ENCODE measurements at regions not wholly inside any gene's neighbourhood (a gene's known extent, or its start where the extent isn't known, plus 50 kb on each side); places are given as distances from the start of the nearest gene placed in this dataset.

DNA sequence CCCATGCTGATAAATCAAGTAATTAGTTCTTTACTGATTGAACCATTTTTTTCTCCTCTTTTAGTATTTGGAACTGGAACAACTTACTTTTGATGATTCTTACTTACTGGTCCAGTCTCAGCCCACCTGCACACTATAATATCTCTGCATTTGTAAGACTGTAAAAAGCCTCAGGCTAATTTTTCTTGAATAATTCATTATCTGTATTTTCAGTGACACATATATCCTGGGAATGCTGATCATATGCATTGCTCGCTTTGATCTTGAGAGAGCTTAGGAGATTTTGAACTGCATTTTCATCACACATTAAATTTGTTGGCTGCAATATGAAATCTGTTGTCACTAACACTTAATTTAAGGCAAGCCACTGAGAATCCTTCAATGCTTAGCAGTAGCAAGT, 760.6 kb downstream of the EDEM1 start:
- no peak for TF ChIP-seq CTCF (conservative IDR thresholded peaks at IDR 0.05; ENCODE audit: low read length)
- no peak overlapping the region for H3K4me3 ChIP-seq (ENCODE audit: low read length)
- DNase-seq (ENCODE audit: low read depth), result no peak

GRCh38 chr3:5951026-5951425, 763.5 kb downstream of the EDEM1 start:
- no peak overlapping the region for H3K4me3 ChIP-seq (ENCODE audit: low read length)
- no peak for TF ChIP-seq CTCF (conservative IDR thresholded peaks at IDR 0.05; ENCODE audit: low read length)
- DNase-seq (ENCODE audit: low read depth), result no peak

DNA sequence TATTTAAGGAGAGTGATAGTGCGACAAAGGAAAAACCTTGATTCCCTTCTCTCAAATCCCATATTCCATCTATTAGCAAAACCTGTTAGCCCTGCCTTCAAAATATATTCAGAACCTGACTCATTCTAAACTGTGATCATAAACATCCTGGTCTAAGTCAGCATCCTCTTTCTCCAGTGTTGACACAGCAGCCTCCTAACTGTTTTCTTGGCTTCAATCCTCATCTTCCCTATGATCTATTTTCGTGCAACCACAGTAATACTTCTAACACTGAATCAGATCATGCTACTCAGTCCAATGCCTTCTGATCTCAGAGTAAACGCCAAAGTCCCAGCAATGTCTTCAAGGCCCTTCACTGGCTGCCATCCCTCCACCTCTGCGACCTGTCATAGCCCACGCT, 785.1 kb downstream of the EDEM1 start:
- no peak overlapping the region for H3K4me3 ChIP-seq (ENCODE audit: low read length)
- DNase-seq (ENCODE audit: low read depth), result no peak
- no peak for TF ChIP-seq CTCF (conservative IDR thresholded peaks at IDR 0.05; ENCODE audit: low read length)

GRCh38 chr3:5974630-5975322, 787.3 kb downstream of the EDEM1 start:
- TF ChIP-seq CTCF (conservative IDR thresholded peaks at IDR 0.05; ENCODE audit: low read length), result no peak
- H3K4me3 ChIP-seq (ENCODE audit: low read length), result no peak overlapping the region
- DNase-seq (ENCODE audit: low read depth), result no peak

DNA sequence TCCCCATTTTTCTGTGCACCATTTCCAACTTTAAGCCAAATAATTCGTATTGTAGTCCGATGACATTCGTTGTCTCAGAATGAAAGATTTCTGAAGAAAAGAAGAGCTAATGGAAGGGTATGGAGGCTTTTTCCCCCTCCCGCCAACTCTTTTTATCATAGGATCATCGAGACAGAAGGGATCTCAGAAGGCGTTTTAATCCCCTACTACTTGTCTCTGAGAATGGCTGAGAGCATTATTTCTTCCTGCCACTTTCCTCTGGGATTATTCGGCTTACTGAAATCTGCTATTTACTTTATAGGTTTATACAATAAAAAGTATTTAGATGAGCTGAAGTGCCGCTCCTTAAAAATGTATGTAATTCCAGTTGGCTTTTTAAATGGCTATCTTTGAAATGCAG, 789.8 kb downstream of the EDEM1 start:
- DNase-seq (ENCODE audit: low read depth), result no peak
- H3K4me3 ChIP-seq (ENCODE audit: low read length), result no peak overlapping the region
- TF ChIP-seq CTCF (conservative IDR thresholded peaks at IDR 0.05; ENCODE audit: low read length), result no peak

- no peak overlapping the region for H3K4me3 ChIP-seq (ENCODE audit: low read length)
- no peak for TF ChIP-seq CTCF (conservative IDR thresholded peaks at IDR 0.05; ENCODE audit: low read length)
- no peak for DNase-seq (ENCODE audit: low read depth)
These were observed 793.0 kb downstream of the EDEM1 start for GRCh38 chr3:5980475-5980874.

DNA sequence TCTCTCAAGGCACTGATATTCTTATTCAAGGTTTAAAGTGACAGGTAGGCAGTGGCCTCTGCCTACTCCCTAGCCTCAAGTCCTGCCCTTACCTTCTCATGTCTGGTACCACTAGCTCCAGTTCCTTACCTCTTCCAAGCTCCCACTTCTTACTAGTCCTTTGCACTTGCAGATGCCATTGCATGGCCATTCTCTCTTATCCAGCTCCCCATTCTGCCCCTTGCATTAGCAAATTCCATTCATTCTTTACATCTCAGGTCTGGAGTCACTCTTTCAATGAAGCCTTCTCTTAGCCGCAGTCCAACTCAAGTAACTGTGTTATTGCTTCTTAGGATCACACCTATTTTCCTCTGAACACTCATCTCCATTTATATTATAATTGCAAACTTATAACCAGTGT, 807.1 kb downstream of the EDEM1 start:
- H3K4me3 ChIP-seq (ENCODE audit: low read length), result no peak overlapping the region
- no peak for TF ChIP-seq CTCF (conservative IDR thresholded peaks at IDR 0.05; ENCODE audit: low read length)
- DNase-seq (ENCODE audit: low read depth), result no peak

All from AG10803 (cell line).